ENCODE measurements at regions not wholly inside any gene's neighbourhood (a gene's known extent, or its start where the extent isn't known, plus 50 kb on each side); places are given as distances from the start of the nearest gene placed in this dataset.

- WGBS (ENCODE audit: low lambda C conversion rate): 4% methylated on average over 2 of the region's 2 CpGs
- Histone ChIP-seq H2AFZ (ENCODE audit: low read depth) (no peak overlapping the region), H3K9ac (no peak overlapping the region), H3K4me3 (ENCODE audit: low read depth in 2 of 2, low read length in 1 of 2) (no peak overlapping the region), H4K20me1 (ENCODE audit: insufficient read depth) (no peaks in the 10 kb centered on the region), H3K9me2 (no peaks in the 10 kb centered on the region), H3K79me2 (ENCODE audit: insufficient read depth) (no peaks in the 10 kb centered on the region), H3K36me3 (replicated peaks in 1 of 2; ENCODE audit: control insufficient read depth in 1 of 2, insufficient read depth in 2 of 2, low read length in 1 of 2) (no peaks in the 10 kb centered on the region), H3F3A (replicated peaks; ENCODE audit: insufficient read depth) (no peaks in the 10 kb centered on the region), H3K4me1 (ENCODE audit: control insufficient read depth in 1 of 2, insufficient read depth in 2 of 2, low read depth in 1 of 2, low read length in 1 of 2) (no peaks in the 10 kb centered on the region), H3K27me3 (ENCODE audit: insufficient read depth) (0 out of 2 replicates have a peak, but pooled peaks cover 7% of the 10 kb centered on the region), H3K9me3 (no peaks in the 10 kb centered on the region), H3K27ac (ENCODE audit: low read depth in 2 of 2, low read length in 1 of 2) (no peak overlapping the region), H3K4me2 (no peak overlapping the region)
- TF ChIP-seq USF2 (IDR thresholded peaks at IDR 0.05; ENCODE audit: borderline replicate concordance, low read depth, low read length): no peak
- ChIA-PET CTCF (interaction anchor here (0.6 kb wide), 1 partner anchor 23 kb away, joined by 3 read pairs; no protein-coding TSS in a partner anchor), POLR2A (no interaction called here)
- no peak for DNase-seq
These were observed 124.1 kb upstream of the TCF21 start for GRCh38 chr6:133764754-133765208.

- Histone ChIP-seq H3K9me3 (no peaks in the 10 kb centered on the region), H3K27me3 (ENCODE audit: insufficient read depth) (0 out of 2 replicates have a peak, but pooled peaks cover 7% of the 10 kb centered on the region), H3K4me1 (ENCODE audit: control insufficient read depth in 1 of 2, insufficient read depth in 2 of 2, low read depth in 1 of 2, low read length in 1 of 2) (no peaks in the 10 kb centered on the region), H3K36me3 (replicated peaks in 1 of 2; ENCODE audit: control insufficient read depth in 1 of 2, insufficient read depth in 2 of 2, low read length in 1 of 2) (no peaks in the 10 kb centered on the region), H3K4me2 (no peak overlapping the region), H4K20me1 (ENCODE audit: insufficient read depth) (no peaks in the 10 kb centered on the region), H3F3A (replicated peaks; ENCODE audit: insufficient read depth) (no peaks in the 10 kb centered on the region), H3K9ac (no peak overlapping the region), H3K79me2 (ENCODE audit: insufficient read depth) (no peaks in the 10 kb centered on the region), H3K27ac (ENCODE audit: low read depth in 2 of 2, low read length in 1 of 2) (no peak overlapping the region), H3K4me3 (ENCODE audit: low read depth in 2 of 2, low read length in 1 of 2) (no peak overlapping the region), H2AFZ (ENCODE audit: low read depth) (no peak overlapping the region), H3K9me2 (no peaks in the 10 kb centered on the region)
- 4% methylated on average over 3 of the region's 3 CpGs for WGBS (ENCODE audit: low lambda C conversion rate)
- ChIA-PET CTCF (no interaction called here), POLR2A (no interaction called here)
- TF ChIP-seq GABPA (IDR thresholded peaks at IDR 0.05; ENCODE audit: low read depth): no peak
- TF ChIP-seq TAF1 (IDR thresholded peaks at IDR 0.05; ENCODE audit: borderline replicate concordance, low read depth, low read length): no peak
- TF ChIP-seq FOSL2 (IDR thresholded peaks at IDR 0.05; ENCODE audit: borderline replicate concordance, low read depth): no peak
- no peak for TF ChIP-seq IRF3 (IDR thresholded peaks at IDR 0.05; ENCODE audit: low read depth, low read length)
- TF ChIP-seq RXRA (IDR thresholded peaks at IDR 0.05; ENCODE audit: borderline replicate concordance, low read depth): no peak
- TF ChIP-seq REST (IDR thresholded peaks at IDR 0.05; ENCODE audit: low read depth, low read length): no peak
- no peak for TF ChIP-seq YY1 (IDR thresholded peaks at IDR 0.05; ENCODE audit: low read depth)
- TF ChIP-seq CTCF (IDR thresholded peaks at IDR 0.05): no peak
- no peak for TF ChIP-seq GATA2 (CRISPR knock-in tag; IDR thresholded peaks at IDR 0.05)
- TF ChIP-seq FOXM1 (IDR thresholded peaks at IDR 0.05; ENCODE audit: low read depth): no peak
- TF ChIP-seq JUND (IDR thresholded peaks at IDR 0.05): no peak
- no peak for TF ChIP-seq MXI1 (IDR thresholded peaks at IDR 0.05; ENCODE audit: low read depth, low read length)
- TF ChIP-seq FOXJ3 (CRISPR knock-in tag; IDR thresholded peaks at IDR 0.05): no peak
- DNase-seq: no peak
These were observed 121.4 kb upstream of the TCF21 start for GRCh38 chr6:133767357-133767970.
